ENCODE measurements at regions not wholly inside any gene's neighbourhood (a gene's known extent, or its start where the extent isn't known, plus 50 kb on each side); places are given as distances from the start of the nearest gene placed in this dataset.

GRCh38 chr1:96521994-96522760 lies 199.4 kb upstream of the PTBP2 start:
- TF ChIP-seq POLR2AphosphoS5 (IDR thresholded peaks at IDR 0.05; ENCODE audit: insufficient read depth, low read depth, low read length) (no peak), CTCF (IDR thresholded peaks at IDR 0.05; ENCODE audit: extremely low read depth in 1 of 2, insufficient read depth in 1 of 2, low read depth in 1 of 2, low read length in 2 of 2) (no peak), FOS (IDR thresholded peaks at IDR 0.05; ENCODE audit: borderline replicate concordance, insufficient read depth, low read length) (no peak), JUN (IDR thresholded peaks at IDR 0.05; ENCODE audit: borderline replicate concordance, insufficient read depth, insufficient read length, low read depth) (no peak), MAX (IDR thresholded peaks at IDR 0.05; ENCODE audit: insufficient read depth, insufficient read length) (no peak), POLR2A (IDR thresholded peaks at IDR 0.05; ENCODE audit: low read depth, low read length) (no peak), EZH2 (IDR thresholded peaks at IDR 0.05; ENCODE audit: borderline replicate concordance, low read depth, low read length, severe bottlenecking) (no peak)

Data from endothelial cell of umbilical vein (primary cell).